Stimulated activated CD4-positive, alpha-beta T cell treated with anti-CD3 and anti-CD28 coated beads, TNF-alpha, amount 100 ng/mL, for 24 hours (primary cell): ENCODE measurements at regions not wholly inside any gene's neighbourhood (a gene's known extent, or its start where the extent isn't known, plus 50 kb on each side); places are given as distances from the start of the nearest gene placed in this dataset.

Experiments
- DNase-seq, 3 experiments: peaks; one replicate each; pipeline ENCODE4 v3.0.0-alpha.2; 2020; ENCODE audit warnings: low read depth in 3 of 3

DNA sequence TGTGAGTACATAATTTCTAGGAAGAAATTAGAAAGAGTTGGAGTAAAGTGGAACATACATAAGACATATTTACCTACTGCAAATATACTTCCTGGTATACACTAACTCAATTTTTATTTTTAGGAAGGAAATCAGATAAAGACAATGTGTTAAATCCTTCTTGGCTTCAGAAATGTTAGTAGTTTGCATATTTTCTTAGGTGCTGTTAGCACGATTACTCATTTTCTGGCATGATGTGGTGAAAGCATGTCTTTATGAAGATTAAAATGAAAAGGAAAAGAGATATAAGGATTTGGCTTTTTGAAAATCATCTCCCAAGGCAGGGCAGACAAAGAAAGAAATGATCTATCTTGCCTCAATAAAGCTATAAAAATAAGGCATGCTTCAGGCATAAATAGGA lies 287.6 kb upstream of the E2F7 start:
- no peak for DNase-seq

- no peak for DNase-seq
These were observed 286.5 kb upstream of the E2F7 start for GRCh38 chr12:77351860-77352259.

DNA sequence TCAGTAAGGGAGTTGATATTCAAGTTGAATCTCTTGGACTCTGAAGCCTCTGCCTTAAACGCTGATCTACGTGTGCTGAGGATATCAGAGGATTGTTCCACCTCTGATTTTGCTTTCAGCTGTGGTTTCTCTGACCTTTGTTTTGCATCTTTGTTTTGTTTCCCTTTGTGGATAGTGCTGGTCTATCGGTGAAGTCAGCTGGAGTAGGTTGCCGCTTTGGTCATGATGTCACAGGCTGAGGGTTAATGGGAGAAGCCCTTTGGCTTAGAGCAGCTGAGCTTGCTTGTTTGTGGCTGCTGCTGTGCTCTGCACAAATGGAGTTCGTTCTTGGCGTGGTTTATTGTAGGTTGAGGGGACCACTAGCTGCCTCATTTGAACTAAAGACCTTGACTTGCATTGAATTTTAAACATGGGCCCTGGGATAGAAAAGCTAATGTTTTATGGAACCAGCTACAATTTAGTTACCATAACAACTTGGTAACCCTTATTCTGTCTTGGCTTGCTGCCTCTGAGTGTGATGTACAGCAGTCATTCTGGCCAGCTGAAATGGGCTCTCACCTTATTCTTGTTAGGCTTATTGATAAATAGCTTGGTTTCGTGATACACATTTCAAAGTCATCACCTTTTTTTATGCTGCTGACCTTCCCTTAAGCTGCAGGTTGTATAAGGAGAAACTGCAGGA lies 284.5 kb upstream of the E2F7 start:
- no peak for DNase-seq

- no peak for DNase-seq
These were observed 281.6 kb upstream of the E2F7 start for GRCh38 chr12:77347017-77347416.

GRCh38 chr12:77345336-77345735 lies 280.0 kb upstream of the E2F7 start:
- DNase-seq: no peak

DNA sequence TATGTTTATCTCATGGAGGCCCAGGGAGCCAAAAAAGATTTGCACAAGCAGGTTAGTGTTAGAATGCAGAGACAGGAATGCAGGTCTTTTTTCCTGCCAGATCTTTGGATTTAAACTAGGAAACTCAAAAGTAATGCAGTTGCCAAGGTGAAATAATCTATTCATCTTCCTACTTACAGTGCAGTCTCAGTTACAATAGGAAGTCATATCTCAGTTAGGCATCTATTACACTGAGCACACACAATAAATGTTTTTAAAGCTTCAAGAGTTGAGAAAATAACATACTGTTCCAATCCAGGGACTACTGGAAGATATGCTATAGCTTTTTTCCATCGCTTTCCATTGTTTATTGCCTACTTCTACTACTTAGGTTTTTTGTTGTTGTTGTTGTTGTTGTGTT lies 279.3 kb upstream of the E2F7 start:
- DNase-seq: no peak

DNA sequence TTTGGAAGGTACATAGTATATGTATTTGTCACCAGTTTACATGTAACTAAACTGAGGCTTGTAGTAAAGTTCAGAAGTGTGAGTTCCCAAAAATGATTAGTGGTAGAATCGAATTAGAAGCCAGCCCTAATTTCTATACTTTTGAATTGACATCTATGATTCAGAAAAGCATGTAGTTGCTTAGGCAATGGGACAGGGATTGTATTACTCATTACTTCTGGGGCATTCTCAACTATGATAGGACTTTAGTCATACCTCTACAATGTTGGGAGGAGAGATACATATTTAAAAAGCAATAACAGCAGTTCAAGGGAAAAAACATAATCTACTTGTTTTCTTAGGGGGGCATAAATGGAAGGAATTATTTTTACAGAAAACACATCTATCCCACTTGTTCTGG lies 277.9 kb upstream of the E2F7 start:
- no peak for DNase-seq

GRCh38 chr12:77342253-77342652 lies 276.9 kb upstream of the E2F7 start:
- DNase-seq: no peak

DNA sequence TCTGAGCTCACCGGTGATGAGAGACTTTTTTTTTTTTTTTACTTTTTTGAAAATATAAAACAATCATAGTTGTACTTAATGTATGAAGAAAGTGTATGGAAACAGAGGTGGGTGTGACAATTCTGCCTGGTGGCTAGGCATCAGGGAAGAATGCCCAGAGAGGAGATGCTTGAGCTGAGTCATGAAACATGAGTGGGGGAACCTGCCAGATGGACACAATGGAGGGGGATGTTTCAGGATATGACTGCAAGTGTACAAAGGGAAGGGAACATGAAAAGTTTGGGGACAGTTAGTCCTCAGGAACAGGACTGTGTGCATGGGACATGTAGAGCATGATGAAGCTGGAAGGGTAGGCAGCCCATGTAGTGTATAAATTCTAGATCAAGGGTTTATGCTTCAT lies 274.2 kb upstream of the E2F7 start:
- DNase-seq: no peak

DNA sequence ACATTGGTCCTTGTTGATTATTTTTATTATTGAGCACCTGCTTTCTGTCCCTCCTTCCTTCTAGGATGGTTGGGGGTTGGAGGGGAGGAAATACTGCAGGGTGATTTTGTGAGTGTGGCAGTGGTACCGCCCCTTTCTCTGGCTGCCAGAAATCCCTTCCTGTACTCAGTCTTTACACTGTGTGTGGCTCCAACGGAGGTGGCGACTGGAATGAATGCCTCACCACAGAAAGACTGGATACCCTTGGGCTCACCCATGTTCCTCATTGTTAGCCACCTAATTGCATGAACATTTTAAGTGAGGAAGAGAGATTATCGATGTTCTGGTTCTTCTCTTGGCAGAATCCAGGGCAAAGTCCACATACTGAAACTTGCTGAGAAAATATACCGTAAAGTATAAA lies 272.0 kb upstream of the E2F7 start:
- no peak for DNase-seq

DNA sequence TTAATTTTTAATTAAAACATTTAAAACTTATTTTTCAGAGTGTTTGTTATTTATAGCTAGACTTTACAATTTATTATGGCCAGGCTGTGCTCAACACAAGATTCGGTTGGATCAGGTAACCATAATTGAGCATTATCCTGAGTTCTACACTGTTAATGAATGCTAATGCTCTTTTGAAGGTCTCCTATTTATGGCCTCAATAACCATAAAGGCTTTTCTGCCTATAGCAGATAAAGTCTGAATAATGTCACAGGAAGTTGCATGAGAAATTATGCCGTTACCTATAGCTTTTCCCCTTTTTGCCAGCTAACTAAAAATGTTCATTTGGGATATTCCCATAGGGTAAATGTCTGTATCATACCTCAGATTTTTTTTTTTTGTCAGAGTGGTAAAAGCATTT lies 269.4 kb upstream of the E2F7 start:
- DNase-seq: no peak

DNA sequence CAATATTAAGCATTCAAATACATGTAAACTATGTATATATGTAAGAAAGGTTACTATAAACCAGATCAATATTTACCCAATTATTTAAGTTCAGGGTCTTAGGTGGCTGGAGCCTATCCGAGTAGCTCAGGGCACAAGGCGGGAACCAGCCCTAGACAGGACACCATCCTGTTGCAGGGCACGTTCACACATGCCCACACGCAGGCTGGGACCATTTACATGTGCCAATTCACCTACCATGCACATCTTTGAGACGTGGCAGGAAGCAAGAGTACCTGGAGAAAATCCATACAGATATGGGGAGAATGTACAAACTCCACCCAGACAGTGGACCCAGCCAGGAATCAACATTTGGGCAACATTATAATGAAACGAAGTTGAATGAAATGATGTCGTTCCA lies 263.0 kb upstream of the E2F7 start:
- DNase-seq: no peak

DNA sequence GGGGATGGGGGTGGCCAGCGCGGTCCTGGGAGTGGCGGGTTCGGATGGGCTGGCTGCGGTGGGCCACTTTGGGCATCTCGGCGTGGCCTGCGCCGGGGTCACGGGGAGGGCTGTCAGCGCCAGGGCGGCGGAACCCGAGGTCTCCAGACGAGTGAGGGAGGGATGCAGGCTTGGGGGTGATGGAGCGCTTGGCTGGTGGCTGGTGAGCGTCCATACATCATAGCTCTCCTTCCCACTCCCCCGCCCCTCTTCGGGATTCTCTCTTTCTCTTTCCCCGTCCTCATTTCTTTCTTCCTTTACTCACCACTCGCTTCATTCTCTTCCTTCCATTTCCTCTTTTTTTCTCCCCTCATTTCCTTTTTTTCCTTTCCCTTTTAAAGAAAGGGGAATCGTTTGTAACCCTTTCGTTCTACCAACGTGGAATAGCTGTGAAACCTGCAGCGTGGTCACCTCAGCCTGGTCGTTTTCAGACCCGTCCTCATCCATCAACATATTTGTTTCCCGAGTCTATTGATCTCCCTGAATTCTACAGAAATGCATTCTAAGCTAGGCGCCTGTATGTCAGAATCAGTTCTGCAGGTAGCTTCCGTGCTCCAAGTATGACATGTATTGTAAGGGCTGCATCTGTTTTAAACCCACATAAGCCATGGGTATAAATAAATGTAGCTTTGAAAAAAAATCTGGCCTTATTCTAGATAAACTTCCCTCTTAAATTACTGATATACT lies 260.3 kb upstream of the E2F7 start:
- DNase-seq: no peak

DNA sequence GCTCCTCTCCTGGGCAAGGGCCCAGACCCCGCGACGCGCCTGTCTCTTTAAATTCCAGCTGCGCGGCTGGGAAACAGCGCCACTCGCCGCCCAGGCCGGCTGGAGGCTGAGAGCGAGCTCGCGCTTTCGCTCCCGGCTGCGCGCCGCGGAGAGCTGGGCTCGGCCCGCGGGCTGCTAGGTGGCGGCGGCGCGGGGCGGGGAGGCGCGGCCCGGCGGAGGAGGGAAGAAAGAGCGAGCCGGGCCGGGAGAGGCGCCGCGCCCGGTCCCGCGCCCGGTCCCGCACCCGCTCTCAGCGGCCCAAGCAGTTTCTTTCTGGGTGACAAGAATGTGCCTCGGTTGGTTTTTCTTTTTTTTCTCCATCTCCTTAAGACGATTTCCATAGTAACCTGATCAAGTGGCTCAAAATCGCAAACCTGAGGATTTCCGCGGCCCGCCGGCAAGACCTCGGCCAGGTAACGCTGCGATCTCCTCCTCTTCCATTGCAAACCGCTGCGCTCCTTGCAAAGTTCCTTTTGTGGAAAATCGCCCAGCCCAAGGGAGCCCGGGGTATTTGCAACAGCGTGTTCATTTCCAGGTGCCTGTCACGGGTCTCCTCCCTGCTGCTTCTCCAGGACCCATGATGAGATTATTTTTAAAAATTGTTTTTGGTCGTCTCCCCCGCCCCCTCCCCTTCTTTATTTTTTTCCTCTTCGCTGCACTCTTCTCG lies 259.5 kb upstream of the E2F7 start:
- DNase-seq: peak in 2 of 3 experiments; percentile 1 to 35

- DNase-seq: no peak
These were observed 259.0 kb upstream of the E2F7 start for GRCh38 chr12:77324416-77324762.

DNA sequence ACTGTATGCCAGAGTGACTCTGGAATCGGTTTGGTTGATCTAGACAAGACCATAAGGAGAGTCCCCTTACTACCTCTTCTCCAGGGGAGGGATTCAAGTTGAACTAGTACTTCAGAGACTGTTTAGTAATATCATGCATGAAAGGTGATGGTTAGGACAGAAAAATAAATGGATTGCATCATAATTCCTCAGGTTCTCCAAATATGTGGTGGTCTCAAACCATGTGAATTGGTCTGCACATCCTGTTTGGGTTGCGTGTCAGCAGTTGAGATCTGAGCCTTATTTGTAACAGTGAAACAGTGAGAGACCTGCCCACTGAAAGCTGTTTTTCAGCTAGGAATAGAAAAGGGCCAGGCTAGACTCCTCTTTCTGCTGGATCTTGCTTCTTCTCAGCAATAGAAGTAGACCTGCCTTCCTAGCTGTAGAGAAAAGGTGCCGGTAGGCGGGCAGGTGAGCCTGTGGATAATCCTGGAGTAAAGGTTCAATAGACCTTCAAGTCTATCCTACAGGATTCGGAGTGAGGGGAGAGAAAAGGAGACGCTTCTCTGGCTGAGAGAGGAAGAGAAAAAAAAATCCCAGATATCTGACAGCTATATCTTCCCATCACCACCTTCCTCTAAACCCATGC lies 258.5 kb upstream of the E2F7 start:
- no peak for DNase-seq

GRCh38 chr12:77319166-77319565 lies 253.8 kb upstream of the E2F7 start:
- DNase-seq: no peak

DNA sequence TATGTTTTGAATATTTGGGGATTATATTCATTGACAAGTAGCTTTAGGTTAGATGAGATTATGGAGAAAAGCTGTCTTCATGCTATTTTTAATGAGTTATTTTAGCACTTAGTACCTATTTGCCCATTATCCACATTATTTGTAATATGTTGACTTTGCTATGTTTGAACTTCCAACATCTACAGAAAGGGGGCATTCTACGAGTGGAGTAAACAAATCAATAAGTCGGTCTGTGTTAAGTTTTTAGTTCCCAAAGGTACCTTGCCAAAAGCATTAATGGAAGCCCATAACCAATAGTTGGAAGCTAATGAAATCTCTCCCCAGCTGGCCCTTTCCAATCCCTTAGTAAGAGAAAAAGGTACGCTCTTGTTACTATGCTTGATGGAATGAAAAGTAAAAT lies 250.0 kb upstream of the E2F7 start:
- DNase-seq: no peak

- DNase-seq: no peak
These were observed 249.1 kb upstream of the E2F7 start for GRCh38 chr12:77314378-77315052.

- no peak for DNase-seq
These were observed 242.7 kb upstream of the E2F7 start for GRCh38 chr12:77308056-77308455.

DNA sequence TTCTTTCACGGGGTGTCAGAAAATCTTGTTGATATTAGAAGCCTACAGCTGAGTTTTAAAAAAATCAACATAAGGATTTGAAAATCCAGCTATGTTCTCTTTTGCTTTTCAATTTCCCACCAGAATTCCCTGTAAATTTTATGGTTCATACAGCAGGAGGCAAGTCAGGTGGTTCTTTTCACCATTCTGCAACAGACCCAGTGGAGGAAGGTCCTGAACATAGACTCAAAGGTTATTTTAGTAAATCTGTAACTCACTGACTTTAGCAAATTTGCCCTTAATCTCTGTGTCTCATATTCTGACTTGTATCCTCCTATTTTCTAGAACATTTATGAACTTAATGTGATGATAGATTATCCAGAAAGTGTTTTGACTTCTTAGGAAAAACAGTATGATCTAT lies 235.4 kb upstream of the E2F7 start:
- DNase-seq: no peak
